ENCODE measurements at regions not wholly inside any gene's neighbourhood (a gene's known extent, or its start where the extent isn't known, plus 50 kb on each side); places are given as distances from the start of the nearest gene placed in this dataset.

DNA sequence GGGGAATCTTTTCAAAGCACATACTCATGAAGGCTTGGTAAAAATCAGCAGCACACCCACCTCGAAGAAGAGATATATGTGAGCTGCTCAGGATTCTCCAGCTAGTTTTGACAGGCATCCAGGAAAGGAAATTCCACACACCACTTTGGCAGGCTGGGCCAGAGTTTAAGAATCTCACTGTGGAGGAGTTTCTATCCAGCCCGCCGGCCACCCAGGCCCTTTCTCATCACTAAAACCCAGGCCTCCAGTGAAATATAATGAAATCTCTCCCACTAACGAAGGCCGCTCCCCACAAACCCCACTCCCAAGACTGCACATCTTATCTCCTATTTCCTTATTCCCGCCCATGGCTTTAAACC lies 202.0 kb downstream of the GLI2 start:
- H3K4me1 ChIP-seq (ENCODE audit: insufficient read depth, low read length), result peaks cover 95% of the 10 kb centered on the region
- in situ Hi-C loops (cut with HindIII; ENCODE audit: extremely low pct_ligation_motif_present, low pct_unique_long_range_greater_than_20kb), result no loop called here
- H3K9me3 ChIP-seq (ENCODE audit: low read length), result no peaks in the 10 kb centered on the region
- CTCF ChIA-PET (ENCODE audit: low intra/inter-chr PET ratio, low total read pairs), result no interaction called here
- no peaks in the 10 kb centered on the region for H3K79me2 ChIP-seq (ENCODE audit: insufficient read depth, low read length)
- no peak for DNase-seq (ENCODE audit: low spot score)
- FAIRE-seq, result peak; percentile 4
- TF ChIP-seq, protein P1, sequence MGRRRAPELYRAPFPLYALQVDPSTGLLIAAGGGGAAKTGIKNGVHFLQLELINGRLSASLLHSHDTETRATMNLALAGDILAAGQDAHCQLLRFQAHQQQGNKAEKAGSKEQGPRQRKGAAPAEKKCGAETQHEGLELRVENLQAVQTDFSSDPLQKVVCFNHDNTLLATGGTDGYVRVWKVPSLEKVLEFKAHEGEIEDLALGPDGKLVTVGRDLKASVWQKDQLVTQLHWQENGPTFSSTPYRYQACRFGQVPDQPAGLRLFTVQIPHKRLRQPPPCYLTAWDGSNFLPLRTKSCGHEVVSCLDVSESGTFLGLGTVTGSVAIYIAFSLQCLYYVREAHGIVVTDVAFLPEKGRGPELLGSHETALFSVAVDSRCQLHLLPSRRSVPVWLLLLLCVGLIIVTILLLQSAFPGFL (CRISPR knock-in tag; IDR thresholded peaks at IDR 0.05), result no peak
- TF ChIP-seq MAFG (CRISPR knock-in tag; IDR thresholded peaks at IDR 0.05) (no peak), ZEB1 (IDR thresholded peaks at IDR 0.05; ENCODE audit: insufficient replicate concordance, low read depth) (no peak), KLF13 (CRISPR knock-in tag; IDR thresholded peaks at IDR 0.05) (no peak), EHMT2 (IDR thresholded peaks at IDR 0.05; ENCODE audit: borderline replicate concordance, low read depth, low read length) (no peak), FOXA3 (CRISPR knock-in tag; IDR thresholded peaks at IDR 0.05) (no peak)
- TF ChIP-seq, protein P2, sequence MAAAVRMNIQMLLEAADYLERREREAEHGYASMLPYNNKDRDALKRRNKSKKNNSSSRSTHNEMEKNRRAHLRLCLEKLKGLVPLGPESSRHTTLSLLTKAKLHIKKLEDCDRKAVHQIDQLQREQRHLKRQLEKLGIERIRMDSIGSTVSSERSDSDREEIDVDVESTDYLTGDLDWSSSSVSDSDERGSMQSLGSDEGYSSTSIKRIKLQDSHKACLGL (CRISPR knock-in tag; IDR thresholded peaks at IDR 0.05), result no peak
- TF ChIP-seq, protein P3, sequence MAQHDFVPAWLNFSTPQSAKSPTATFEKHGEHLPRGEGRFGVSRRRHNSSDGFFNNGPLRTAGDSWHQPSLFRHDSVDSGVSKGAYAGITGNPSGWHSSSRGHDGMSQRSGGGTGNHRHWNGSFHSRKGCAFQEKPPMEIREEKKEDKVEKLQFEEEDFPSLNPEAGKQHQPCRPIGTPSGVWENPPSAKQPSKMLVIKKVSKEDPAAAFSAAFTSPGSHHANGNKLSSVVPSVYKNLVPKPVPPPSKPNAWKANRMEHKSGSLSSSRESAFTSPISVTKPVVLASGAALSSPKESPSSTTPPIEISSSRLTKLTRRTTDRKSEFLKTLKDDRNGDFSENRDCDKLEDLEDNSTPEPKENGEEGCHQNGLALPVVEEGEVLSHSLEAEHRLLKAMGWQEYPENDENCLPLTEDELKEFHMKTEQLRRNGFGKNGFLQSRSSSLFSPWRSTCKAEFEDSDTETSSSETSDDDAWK (CRISPR knock-in tag; IDR thresholded peaks at IDR 0.05), result no peak
- TF ChIP-seq, protein P4, sequence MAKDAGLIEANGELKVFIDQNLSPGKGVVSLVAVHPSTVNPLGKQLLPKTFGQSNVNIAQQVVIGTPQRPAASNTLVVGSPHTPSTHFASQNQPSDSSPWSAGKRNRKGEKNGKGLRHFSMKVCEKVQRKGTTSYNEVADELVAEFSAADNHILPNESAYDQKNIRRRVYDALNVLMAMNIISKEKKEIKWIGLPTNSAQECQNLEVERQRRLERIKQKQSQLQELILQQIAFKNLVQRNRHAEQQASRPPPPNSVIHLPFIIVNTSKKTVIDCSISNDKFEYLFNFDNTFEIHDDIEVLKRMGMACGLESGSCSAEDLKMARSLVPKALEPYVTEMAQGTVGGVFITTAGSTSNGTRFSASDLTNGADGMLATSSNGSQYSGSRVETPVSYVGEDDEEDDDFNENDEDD (CRISPR knock-in tag; IDR thresholded peaks at IDR 0.05; ENCODE audit: borderline replicate concordance), result no peak
- H2AFZ ChIP-seq (ENCODE audit: low read length), result no peak overlapping the region
- POLR2A ChIA-PET, result no interaction called here
- no peak for ATAC-seq
- H3K27me3 ChIP-seq (ENCODE audit: control insufficient read depth in 1 of 2, insufficient read depth in 2 of 2, low read length in 2 of 2), result peaks cover 0 to 14% of the 10 kb centered on the region in 2 experiments; a peak in 1 of 5 replicates
- 59% methylated on average over 6 of the region's 6 CpGs for WGBS (ENCODE audit: low lambda C conversion rate)
- no peak overlapping the region for H3K27ac ChIP-seq (ENCODE audit: extremely low read length, insufficient read depth, low read length)
- no TSS peak for BruUV-seq (replicated peaks)
- no peaks in the 10 kb centered on the region for H3K36me3 ChIP-seq (replicated peaks in 1 of 2; ENCODE audit: control insufficient read depth in 1 of 2, insufficient read depth in 2 of 2, low read length in 2 of 2)
- H3K9ac ChIP-seq (ENCODE audit: insufficient read depth, low read depth, low read length), result no peak overlapping the region
- no peak overlapping the region for H3K4me2 ChIP-seq (ENCODE audit: low read depth, low read length)
- intact Hi-C loops (cut with micrococcal nuclease; ENCODE audit: unreplicated experiment), result no loop called here
- no peaks in the 10 kb centered on the region; the same call in 1 of the 2 replicates for H4K20me1 ChIP-seq (ENCODE audit: insufficient read depth, low read length)
- H3K4me3 ChIP-seq (replicated peaks in 1 of 3; ENCODE audit: insufficient read depth in 1 of 3, low read depth in 2 of 3, low read length in 3 of 3), result no peak overlapping the region

Measured in HepG2 (cell line).